Neural cell (in vitro differentiated cells): ENCODE measurements at regions not wholly inside any gene's neighbourhood (a gene's known extent, or its start where the extent isn't known, plus 50 kb on each side); places are given as distances from the start of the nearest gene placed in this dataset.

ENCODE experiments used
- H2AFZ ChIP-seq: fragments of 200-600, 300-800 bp; sonication (generic), shearing (Covaris generic); 2 replicates; pipeline ENCODE4 v1.6.0; 2014; ENCODE audit warnings: low read depth, mild to moderate bottlenecking, antibody characterized with exemption, low read length, moderate library complexity
- H3F3A ChIP-seq: fragments of 200-600 bp; shearing (Covaris generic); 2 replicates; pipeline ENCODE4 v1.6.1; 2016; ENCODE audit warnings: mild to moderate bottlenecking, moderate library complexity, mixed read lengths, antibody characterized with exemption, low read length; ENCODE audit not compliant: insufficient read depth, poor library complexity, severe bottlenecking
- H3K27ac ChIP-seq: fragments of 200-600, 300-800 bp; sonication (generic), shearing (Covaris generic); 2 replicates; pipeline ENCODE4 v1.5.1; 2014; ENCODE audit warnings: mild to moderate bottlenecking, low read length, moderate library complexity
- H3K27me3 ChIP-seq: fragments of 300-800, 200-600 bp; sonication (generic), shearing (Covaris generic); 2 replicates; pipeline ENCODE4 v1.6.0; 2014; ENCODE audit warnings: mild to moderate bottlenecking, low read depth, low read length, moderate library complexity; ENCODE audit not compliant: insufficient read depth
- H3K36me3 ChIP-seq: fragments of 300-800, 200-600 bp; sonication (generic), shearing (Covaris generic); 2 replicates; pipeline ENCODE4 v1.5.1; 2014; ENCODE audit warnings: mild to moderate bottlenecking, antibody characterized with exemption, low read length, moderate library complexity; ENCODE audit not compliant: insufficient read depth
- H3K4me2 ChIP-seq: fragments of 300-800, 200-600 bp; sonication (generic), shearing (Covaris generic); 2 replicates; pipeline ENCODE4 v1.6.0; 2014; ENCODE audit warnings: mild to moderate bottlenecking, low read length
- H3K4me3 ChIP-seq: fragments of 300-800, 200-600 bp; sonication (generic), shearing (Covaris generic); 2 replicates; pipeline ENCODE4 v1.5.1; 2014; ENCODE audit warnings: mild to moderate bottlenecking, low read length, moderate library complexity
- H3K79me2 ChIP-seq: fragments of 200-600 bp; shearing (Covaris generic); replicated peaks from 2 replicates; pipeline ENCODE4 v1.6.0; 2014; ENCODE audit warnings: mild to moderate bottlenecking, low read length, moderate library complexity; ENCODE audit not compliant: insufficient read depth
- H3K9ac ChIP-seq: fragments of 300-800, 200-600 bp; sonication (generic), shearing (Covaris generic); 2 replicates; pipeline ENCODE4 v1.6.1; 2016; ENCODE audit warnings: mild to moderate bottlenecking, low read length, mixed read lengths
- H3K9me2 ChIP-seq: fragments of 200-600 bp; shearing (Covaris generic); 2 replicates; pipeline ENCODE4 v1.6.1; 2016; ENCODE audit warnings: mild to moderate bottlenecking, low read length, mixed read lengths; ENCODE audit not compliant: insufficient read depth
- H3K9me3 ChIP-seq: fragments of 200-600, 300-800 bp; sonication (generic), shearing (Covaris generic); 2 replicates; pipeline ENCODE4 v1.6.1; 2016; ENCODE audit warnings: mild to moderate bottlenecking, mixed run types, low read length, moderate library complexity, mixed read lengths
- H4K20me1 ChIP-seq: fragments of 200-600 bp; shearing (Covaris generic); 2 replicates; pipeline ENCODE4 v1.6.1; 2016; ENCODE audit warnings: mild to moderate bottlenecking, mixed run types; ENCODE audit not compliant: insufficient read depth
- EP300 ChIP-seq: fragments of 450-650 bp; conservative IDR thresholded peaks from 2 replicates; pipeline ENCODE4 v1.6.1; 2014; ENCODE audit warnings: antibody characterized with exemption, mild to moderate bottlenecking, moderate library complexity; ENCODE audit not compliant: poor library complexity, severe bottlenecking
- EZH2 ChIP-seq: fragments of 200-600, 300-800 bp; shearing (Covaris generic), sonication (generic); IDR thresholded peaks from 2 replicates; pipeline ENCODE4 v1.6.1; 2014; ENCODE audit warnings: antibody characterized with exemption, low read length, borderline replicate concordance, mild to moderate bottlenecking; ENCODE audit not compliant: insufficient read depth, poor library complexity, severe bottlenecking
- MXI1 ChIP-seq: fragments of 450-650 bp; conservative IDR thresholded peaks from 2 replicates; pipeline ENCODE4 v1.6.1; 2014; ENCODE audit warnings: antibody characterized with exemption, mild to moderate bottlenecking; ENCODE audit not compliant: poor library complexity, severe bottlenecking
- POLR2AphosphoS5 ChIP-seq: IDR thresholded peaks from 2 replicates; pipeline ENCODE4 v1.6.1; 2012
- RAD21 ChIP-seq: fragments of 450-650 bp; conservative IDR thresholded peaks from 2 replicates; pipeline ENCODE4 v1.6.1; 2014; ENCODE audit warnings: antibody characterized with exemption, mild to moderate bottlenecking, moderate library complexity
- SMC3 ChIP-seq: fragments of 450-650 bp; conservative IDR thresholded peaks from 2 replicates; pipeline ENCODE4 v1.6.1; 2014; ENCODE audit warnings: antibody characterized with exemption, mild to moderate bottlenecking, moderate library complexity; ENCODE audit not compliant: poor library complexity
- TAF1 ChIP-seq: IDR thresholded peaks from 2 replicates; pipeline ENCODE4 v1.6.1; 2012; ENCODE audit warnings: low read depth
- TF ChIP-seq, protein P1 (sequence below): IDR thresholded peaks from 2 replicates; pipeline ENCODE4 v1.6.1; 2012; ENCODE audit warnings: borderline replicate concordance
- TF ChIP-seq, protein P2 (sequence below): fragments of 450-650 bp; IDR thresholded peaks from 2 replicates; pipeline ENCODE4 v1.5.1; 2014; ENCODE audit warnings: antibody characterized with exemption, mild to moderate bottlenecking, moderate library complexity; ENCODE audit not compliant: poor library complexity, severe bottlenecking

- Histone ChIP-seq H3K36me3 (no peaks in the 10 kb centered on the region), H3K79me2 (no peaks in the 10 kb centered on the region), H3K4me2 (no peak overlapping the region), H2AFZ (no peak overlapping the region), H3F3A (no peaks in the 10 kb centered on the region), H3K4me3 (no peak overlapping the region), H4K20me1 (no peaks in the 10 kb centered on the region), H3K27me3 (no peaks in the 10 kb centered on the region), H3K9ac (no peak overlapping the region), H3K9me2 (no peaks in the 10 kb centered on the region), H3K27ac (no peak overlapping the region), H3K9me3 (no peaks in the 10 kb centered on the region)
- no peak for TF ChIP-seq POLR2AphosphoS5
- TF ChIP-seq RAD21: no peak
Measured at GRCh38 chr20:48155268-48155667, 370.0 kb upstream of the SULF2 start.

DNA sequence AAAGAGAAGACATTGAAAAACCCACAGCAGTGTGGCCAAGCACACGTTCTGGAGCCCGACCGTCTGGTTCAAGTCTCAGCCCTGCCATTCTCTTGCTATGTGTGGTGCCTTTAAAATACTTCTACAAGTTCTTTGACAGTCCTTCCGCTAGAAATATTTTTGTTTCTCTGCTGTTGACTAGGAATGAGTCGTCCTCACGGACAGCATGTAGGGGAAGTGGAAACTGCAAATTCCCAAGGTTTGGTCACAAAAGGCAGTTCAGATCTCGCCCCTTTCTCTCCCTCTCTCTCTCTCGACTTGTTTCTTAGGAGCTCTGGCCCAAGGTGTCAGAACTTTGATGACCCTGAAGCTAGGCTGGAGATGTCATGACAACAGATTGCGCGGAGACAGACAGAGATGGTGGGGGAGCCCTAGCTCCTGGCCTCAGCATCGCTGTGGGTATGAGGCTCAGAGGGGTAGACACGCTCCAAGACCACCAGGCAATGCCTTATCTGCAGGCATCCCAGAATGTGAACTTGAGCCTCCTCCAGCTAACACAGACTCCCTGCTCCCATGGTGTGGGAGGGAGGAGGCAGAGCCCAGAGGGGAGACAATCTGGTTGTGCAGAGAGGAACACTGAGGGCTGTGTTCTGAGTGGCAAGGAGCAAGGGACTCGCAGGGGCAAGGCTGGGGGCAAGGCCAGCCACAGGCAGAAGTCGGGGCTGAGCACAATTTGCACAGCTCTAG lies 368.9 kb upstream of the SULF2 start:
- H3K9me2 ChIP-seq: no peaks in the 10 kb centered on the region
- no peaks in the 10 kb centered on the region for H3K36me3 ChIP-seq
- H3K9me3 ChIP-seq: no peaks in the 10 kb centered on the region
- no peaks in the 10 kb centered on the region for H4K20me1 ChIP-seq
- H3K4me2 ChIP-seq: no peak overlapping the region
- peak overlapping the region; percentile 48 for H3K27ac ChIP-seq
- no peak overlapping the region for H2AFZ ChIP-seq
- H3F3A ChIP-seq: no peaks in the 10 kb centered on the region
- H3K9ac ChIP-seq: no peak overlapping the region
- H3K27me3 ChIP-seq: no peaks in the 10 kb centered on the region
- no peaks in the 10 kb centered on the region for H3K79me2 ChIP-seq
- no peak overlapping the region for H3K4me3 ChIP-seq
- no peak for TF ChIP-seq POLR2AphosphoS5
- TF ChIP-seq EP300: no peak
- TF ChIP-seq, protein P1, sequence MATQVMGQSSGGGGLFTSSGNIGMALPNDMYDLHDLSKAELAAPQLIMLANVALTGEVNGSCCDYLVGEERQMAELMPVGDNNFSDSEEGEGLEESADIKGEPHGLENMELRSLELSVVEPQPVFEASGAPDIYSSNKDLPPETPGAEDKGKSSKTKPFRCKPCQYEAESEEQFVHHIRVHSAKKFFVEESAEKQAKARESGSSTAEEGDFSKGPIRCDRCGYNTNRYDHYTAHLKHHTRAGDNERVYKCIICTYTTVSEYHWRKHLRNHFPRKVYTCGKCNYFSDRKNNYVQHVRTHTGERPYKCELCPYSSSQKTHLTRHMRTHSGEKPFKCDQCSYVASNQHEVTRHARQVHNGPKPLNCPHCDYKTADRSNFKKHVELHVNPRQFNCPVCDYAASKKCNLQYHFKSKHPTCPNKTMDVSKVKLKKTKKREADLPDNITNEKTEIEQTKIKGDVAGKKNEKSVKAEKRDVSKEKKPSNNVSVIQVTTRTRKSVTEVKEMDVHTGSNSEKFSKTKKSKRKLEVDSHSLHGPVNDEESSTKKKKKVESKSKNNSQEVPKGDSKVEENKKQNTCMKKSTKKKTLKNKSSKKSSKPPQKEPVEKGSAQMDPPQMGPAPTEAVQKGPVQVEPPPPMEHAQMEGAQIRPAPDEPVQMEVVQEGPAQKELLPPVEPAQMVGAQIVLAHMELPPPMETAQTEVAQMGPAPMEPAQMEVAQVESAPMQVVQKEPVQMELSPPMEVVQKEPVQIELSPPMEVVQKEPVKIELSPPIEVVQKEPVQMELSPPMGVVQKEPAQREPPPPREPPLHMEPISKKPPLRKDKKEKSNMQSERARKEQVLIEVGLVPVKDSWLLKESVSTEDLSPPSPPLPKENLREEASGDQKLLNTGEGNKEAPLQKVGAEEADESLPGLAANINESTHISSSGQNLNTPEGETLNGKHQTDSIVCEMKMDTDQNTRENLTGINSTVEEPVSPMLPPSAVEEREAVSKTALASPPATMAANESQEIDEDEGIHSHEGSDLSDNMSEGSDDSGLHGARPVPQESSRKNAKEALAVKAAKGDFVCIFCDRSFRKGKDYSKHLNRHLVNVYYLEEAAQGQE: no peak
- no peak for TF ChIP-seq MXI1
- TF ChIP-seq, protein P2, sequence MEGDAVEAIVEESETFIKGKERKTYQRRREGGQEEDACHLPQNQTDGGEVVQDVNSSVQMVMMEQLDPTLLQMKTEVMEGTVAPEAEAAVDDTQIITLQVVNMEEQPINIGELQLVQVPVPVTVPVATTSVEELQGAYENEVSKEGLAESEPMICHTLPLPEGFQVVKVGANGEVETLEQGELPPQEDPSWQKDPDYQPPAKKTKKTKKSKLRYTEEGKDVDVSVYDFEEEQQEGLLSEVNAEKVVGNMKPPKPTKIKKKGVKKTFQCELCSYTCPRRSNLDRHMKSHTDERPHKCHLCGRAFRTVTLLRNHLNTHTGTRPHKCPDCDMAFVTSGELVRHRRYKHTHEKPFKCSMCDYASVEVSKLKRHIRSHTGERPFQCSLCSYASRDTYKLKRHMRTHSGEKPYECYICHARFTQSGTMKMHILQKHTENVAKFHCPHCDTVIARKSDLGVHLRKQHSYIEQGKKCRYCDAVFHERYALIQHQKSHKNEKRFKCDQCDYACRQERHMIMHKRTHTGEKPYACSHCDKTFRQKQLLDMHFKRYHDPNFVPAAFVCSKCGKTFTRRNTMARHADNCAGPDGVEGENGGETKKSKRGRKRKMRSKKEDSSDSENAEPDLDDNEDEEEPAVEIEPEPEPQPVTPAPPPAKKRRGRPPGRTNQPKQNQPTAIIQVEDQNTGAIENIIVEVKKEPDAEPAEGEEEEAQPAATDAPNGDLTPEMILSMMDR: no peak
- no peak for TF ChIP-seq TAF1
- TF ChIP-seq RAD21: no peak
- no peak for TF ChIP-seq SMC3
- TF ChIP-seq EZH2: no peak
